Tibial artery (tissue), 4 donors: ENCODE measurements at regions not wholly inside any gene's neighbourhood (a gene's known extent, or its start where the extent isn't known, plus 50 kb on each side); places are given as distances from the start of the nearest gene placed in this dataset.

Experiments
- DNase-seq, 2 donors: peaks; one replicate each; pipeline ENCODE4 v3.0.0-alpha.2; 2019
- H3K27ac ChIP-seq, 2 donors: fragments of 200-600 bp; sonication (generic) in 1 of 2; 1 replicate in 1 of 2; 2 replicates in 1 of 2; pipeline ENCODE4 v1.5.1; 2018 to 2019; ENCODE audit warnings: mild to moderate bottlenecking in 1 of 2
- H3K27me3 ChIP-seq, 2 donors: fragments of 200-600 bp; sonication (generic) in 1 of 2; one replicate each; pipeline versions ENCODE4 v1.5.1 to v1.6.0; 2016 to 2019
- H3K36me3 ChIP-seq, 3 donors: fragments of 200-600 bp; sonication (generic) in 2 of 3; one replicate each; pipeline ENCODE4 v1.5.1; 2016 to 2019; ENCODE audit warnings: mild to moderate bottlenecking in 2 of 3
- H3K4me1 ChIP-seq, 4 donors: fragments of 200-600 bp; sonication (generic) in 2 of 4; 1 replicate in 3 of 4; 2 replicates in 1 of 4; pipeline ENCODE4 v1.5.1; 2016 to 2019
- H3K4me3 ChIP-seq, 2 donors: fragments of 200-600 bp; sonication (generic) in 1 of 2; 1 replicate in 1 of 2; 2 replicates in 1 of 2; pipeline ENCODE4 v1.5.1; 2018 to 2019; ENCODE audit warnings: mild to moderate bottlenecking in 2 of 2
- H3K9me3 ChIP-seq, 3 donors: fragments of 200-600 bp; sonication (generic) in 1 of 3; one replicate each; pipeline ENCODE4 v1.5.1; 2016 to 2019
- CTCF ChIP-seq, 2 experiments: fragments of 200-600 bp in 1 of 2; fragments of 450-650 bp in 1 of 2; IDR thresholded peaks; one replicate each; pipeline ENCODE4 v1.5.1; 2017 to 2019; ENCODE audit warnings: antibody characterized with exemption in 2 of 2, mild to moderate bottlenecking in 1 of 2, moderate library complexity in 1 of 2
- intact Hi-C: fragments of 100-400 bp; cut with DNase I; formaldehyde crosslinking; loops from one replicate; pipeline ENCODE4 v1.15.0; 2023; ENCODE audit warnings: low total_unique reads

DNA sequence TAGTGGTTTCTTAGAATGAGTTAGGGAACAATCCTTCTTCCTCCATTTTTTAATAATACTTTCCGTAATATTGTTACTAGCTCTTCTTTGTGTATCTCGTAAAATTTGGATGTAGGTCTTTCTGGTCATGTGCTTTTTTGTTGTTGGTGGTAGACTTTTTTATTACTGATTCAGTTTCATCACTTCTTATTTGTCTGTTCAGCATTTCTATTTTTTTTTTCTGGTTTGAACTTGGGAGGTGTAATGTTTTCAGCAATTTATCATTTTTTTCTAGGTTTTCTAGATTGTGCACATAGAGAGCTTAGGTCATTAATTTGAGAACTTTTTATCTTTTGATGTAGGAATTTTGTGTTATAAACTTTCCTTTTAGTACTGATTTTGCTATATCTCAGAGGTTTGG is 1299.9 kb downstream of the FSCB start:
- Histone ChIP-seq H3K4me3 (no peak overlapping the region), H3K36me3 (no peaks in the 10 kb centered on the region), H3K27ac (no peak overlapping the region), H3K27me3 (no peaks in the 10 kb centered on the region), H3K9me3 (no peaks in the 10 kb centered on the region), H3K4me1 (no peaks in the 10 kb centered on the region)
- DNase-seq: no peak
- intact Hi-C loops: no loop called here
- no peak for TF ChIP-seq CTCF (IDR thresholded peaks at IDR 0.05)

DNA sequence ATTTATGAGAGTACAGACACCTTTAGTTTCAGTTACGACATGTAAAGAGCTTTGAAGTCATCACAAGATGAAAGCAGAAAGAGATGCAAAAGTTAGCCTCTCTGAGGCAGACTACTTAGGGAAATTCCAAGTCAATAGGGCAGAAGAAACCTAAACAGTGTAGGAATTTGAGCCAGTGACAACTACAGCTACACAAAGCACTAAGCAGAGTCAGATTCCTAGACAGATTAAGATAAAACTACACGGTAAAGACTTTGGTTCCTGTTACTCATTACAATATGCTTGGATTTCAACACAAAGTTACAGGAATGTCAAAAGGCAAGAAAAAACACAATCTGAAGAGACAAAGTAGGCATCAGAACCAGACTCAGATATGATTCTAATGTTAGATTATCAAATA is 1302.3 kb downstream of the FSCB start:
- H3K4me1 ChIP-seq: no peaks in the 10 kb centered on the region
- no peaks in the 10 kb centered on the region for H3K9me3 ChIP-seq
- TF ChIP-seq CTCF (IDR thresholded peaks at IDR 0.05): no peak
- DNase-seq: no peak
- no peaks in the 10 kb centered on the region for H3K36me3 ChIP-seq
- intact Hi-C loops: no loop called here
- no peak overlapping the region for H3K4me3 ChIP-seq
- H3K27ac ChIP-seq: no peak overlapping the region
- H3K27me3 ChIP-seq: no peaks in the 10 kb centered on the region

- TF ChIP-seq CTCF (IDR thresholded peaks at IDR 0.05): no peak
- H3K27me3 ChIP-seq: no peaks in the 10 kb centered on the region
- H3K4me1 ChIP-seq: no peaks in the 10 kb centered on the region
- no peaks in the 10 kb centered on the region for H3K9me3 ChIP-seq
- no peaks in the 10 kb centered on the region for H3K36me3 ChIP-seq
- no peak overlapping the region for H3K27ac ChIP-seq
- DNase-seq: no peak
- no peak overlapping the region for H3K4me3 ChIP-seq
- intact Hi-C loops: no loop called here
Observed at GRCh38 chr14:43200519-43200918, 1306.6 kb downstream of the FSCB start.

DNA sequence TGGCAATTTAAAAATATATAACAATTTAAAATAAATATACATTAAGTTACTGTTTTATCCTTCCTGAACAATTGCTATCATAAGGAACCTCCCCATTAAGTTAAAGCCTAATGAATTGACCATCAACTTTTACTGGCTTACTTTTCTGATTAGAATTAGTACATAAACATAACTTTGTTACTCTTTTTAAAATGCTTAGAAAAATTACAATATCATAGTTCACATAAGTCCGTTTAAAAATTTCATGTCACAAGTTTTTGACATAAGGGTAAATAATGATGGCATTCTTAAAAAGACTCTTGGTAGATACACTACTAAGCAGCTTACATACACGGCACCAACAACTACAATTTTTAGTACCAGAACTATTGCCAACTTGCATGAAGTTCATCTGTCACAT is 1308.6 kb downstream of the FSCB start:
- intact Hi-C loops: no loop called here
- DNase-seq: no peak
- Histone ChIP-seq H3K4me1 (no peaks in the 10 kb centered on the region), H3K27me3 (no peaks in the 10 kb centered on the region), H3K9me3 (no peaks in the 10 kb centered on the region), H3K36me3 (no peaks in the 10 kb centered on the region), H3K27ac (no peak overlapping the region), H3K4me3 (no peak overlapping the region)
- no peak for TF ChIP-seq CTCF (IDR thresholded peaks at IDR 0.05)

DNA sequence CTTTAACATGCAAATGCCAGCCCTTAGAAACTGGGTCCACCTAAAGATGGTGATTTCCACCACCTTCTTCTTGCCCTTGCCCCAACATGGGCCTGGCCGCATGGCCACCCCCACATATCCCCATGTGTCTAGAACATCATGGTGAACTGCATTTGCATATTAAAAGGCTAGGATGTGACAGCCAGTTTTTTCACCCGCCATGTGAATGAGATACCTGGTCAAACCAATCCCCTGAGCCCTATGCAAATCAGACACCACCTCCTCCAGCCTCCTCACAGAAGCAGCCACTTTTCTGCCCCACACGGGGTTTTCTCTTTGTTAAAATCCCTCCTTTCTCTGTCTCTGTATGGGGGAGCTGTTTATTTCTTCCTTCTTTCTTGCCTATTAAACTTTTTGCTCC is 1322.5 kb downstream of the FSCB start:
- H3K9me3 ChIP-seq: no peaks in the 10 kb centered on the region
- no peak overlapping the region for H3K4me3 ChIP-seq
- H3K27ac ChIP-seq: no peak overlapping the region
- no peak for TF ChIP-seq CTCF (IDR thresholded peaks at IDR 0.05)
- no peaks in the 10 kb centered on the region for H3K27me3 ChIP-seq
- intact Hi-C loops: no loop called here
- H3K4me1 ChIP-seq: no peaks in the 10 kb centered on the region
- H3K36me3 ChIP-seq: no peaks in the 10 kb centered on the region
- DNase-seq: no peak

DNA sequence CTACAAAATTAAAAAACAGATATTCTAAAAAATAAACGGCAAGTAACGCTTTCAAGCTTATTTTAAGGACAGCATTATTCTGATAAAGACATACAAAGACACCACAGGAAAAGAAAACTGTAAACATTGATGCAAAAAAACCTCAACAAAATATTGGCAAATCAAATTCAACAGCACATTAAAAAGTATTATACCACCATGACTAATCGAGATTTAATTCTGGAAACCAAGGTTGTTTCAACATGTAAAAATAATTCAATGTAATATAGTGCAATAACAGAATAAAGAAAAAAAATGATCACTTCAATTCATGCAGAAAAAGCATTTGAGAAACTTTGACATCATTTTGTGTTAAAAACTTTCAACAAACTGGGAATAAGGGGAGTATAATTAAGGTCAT is 1323.2 kb downstream of the FSCB start:
- H3K36me3 ChIP-seq: no peaks in the 10 kb centered on the region
- H3K27ac ChIP-seq: no peak overlapping the region
- H3K27me3 ChIP-seq: no peaks in the 10 kb centered on the region
- no peaks in the 10 kb centered on the region for H3K4me1 ChIP-seq
- H3K4me3 ChIP-seq: no peak overlapping the region
- no peak for TF ChIP-seq CTCF (IDR thresholded peaks at IDR 0.05)
- intact Hi-C loops: no loop called here
- no peaks in the 10 kb centered on the region for H3K9me3 ChIP-seq
- DNase-seq: no peak
